VCaP (cell line): ENCODE measurements at regions not wholly inside any gene's neighbourhood (a gene's known extent, or its start where the extent isn't known, plus 50 kb on each side); places are given as distances from the start of the nearest gene placed in this dataset.

Experiments used
- H3K27ac ChIP-seq: fragments of 450-650 bp; 2 replicates; pipeline ENCODE4 v1.5.1; 2017
- CTCF ChIP-seq: fragments of 450-650 bp; conservative IDR thresholded peaks from 2 replicates; pipeline ENCODE4 v1.5.1; 2017; ENCODE audit warnings: mild to moderate bottlenecking, moderate library complexity

GRCh38 chr2:180205621-180206235, 198.6 kb upstream of the CWC22 start:
- H3K27ac ChIP-seq: no peak overlapping the region
- no peak for TF ChIP-seq CTCF

GRCh38 chr2:180203972-180204371, 196.9 kb upstream of the CWC22 start:
- no peak for TF ChIP-seq CTCF
- H3K27ac ChIP-seq: no peak overlapping the region

- no peak for TF ChIP-seq CTCF
- H3K27ac ChIP-seq: no peak overlapping the region
These were observed 195.4 kb upstream of the CWC22 start for GRCh38 chr2:180202467-180202951.

- no peak for TF ChIP-seq CTCF
- H3K27ac ChIP-seq: no peak overlapping the region
These were observed 189.4 kb upstream of the CWC22 start for GRCh38 chr2:180196419-180196977.

- no peak overlapping the region for H3K27ac ChIP-seq
- no peak for TF ChIP-seq CTCF
These were observed 188.8 kb upstream of the CWC22 start for GRCh38 chr2:180195847-180196246.

- peak overlapping the region; percentile 53 for H3K27ac ChIP-seq
- no peak for TF ChIP-seq CTCF
These were observed 184.5 kb upstream of the CWC22 start for GRCh38 chr2:180191432-180192124.

GRCh38 chr2:180190851-180191250, 183.8 kb upstream of the CWC22 start:
- no peak for TF ChIP-seq CTCF
- H3K27ac ChIP-seq: no peak overlapping the region; the same call in 1 of the 2 replicates
